ENCODE measurements at regions not wholly inside any gene's neighbourhood (a gene's known extent, or its start where the extent isn't known, plus 50 kb on each side); places are given as distances from the start of the nearest gene placed in this dataset.
"Not testable (repeated sequence)": the region's sequence is repeated elsewhere in the genome, so short reads cannot be mapped to it uniquely, and the experiment has no call there.

DNA sequence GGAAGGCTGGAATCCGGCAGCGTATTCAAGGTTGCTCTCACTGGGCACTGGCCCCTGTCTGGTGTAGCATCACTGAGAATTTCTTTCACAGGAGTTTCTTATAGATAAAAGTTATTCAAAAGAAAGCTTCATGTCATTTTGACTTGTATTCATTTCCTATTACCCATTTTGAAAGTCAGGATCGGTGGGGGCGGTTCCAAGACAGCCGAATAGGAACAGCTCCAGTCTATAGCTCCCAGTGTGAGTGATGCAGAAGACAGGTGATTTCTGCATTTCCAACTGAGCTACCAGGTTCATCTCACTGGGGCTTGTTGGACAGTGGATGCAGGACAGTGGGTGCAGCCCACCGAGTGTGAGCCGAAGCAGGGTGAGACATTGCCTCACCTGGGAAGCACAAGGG, 51.5 kb upstream of the CDC42EP3 start:
- not testable (repeated sequence) for DNase-seq

DNA sequence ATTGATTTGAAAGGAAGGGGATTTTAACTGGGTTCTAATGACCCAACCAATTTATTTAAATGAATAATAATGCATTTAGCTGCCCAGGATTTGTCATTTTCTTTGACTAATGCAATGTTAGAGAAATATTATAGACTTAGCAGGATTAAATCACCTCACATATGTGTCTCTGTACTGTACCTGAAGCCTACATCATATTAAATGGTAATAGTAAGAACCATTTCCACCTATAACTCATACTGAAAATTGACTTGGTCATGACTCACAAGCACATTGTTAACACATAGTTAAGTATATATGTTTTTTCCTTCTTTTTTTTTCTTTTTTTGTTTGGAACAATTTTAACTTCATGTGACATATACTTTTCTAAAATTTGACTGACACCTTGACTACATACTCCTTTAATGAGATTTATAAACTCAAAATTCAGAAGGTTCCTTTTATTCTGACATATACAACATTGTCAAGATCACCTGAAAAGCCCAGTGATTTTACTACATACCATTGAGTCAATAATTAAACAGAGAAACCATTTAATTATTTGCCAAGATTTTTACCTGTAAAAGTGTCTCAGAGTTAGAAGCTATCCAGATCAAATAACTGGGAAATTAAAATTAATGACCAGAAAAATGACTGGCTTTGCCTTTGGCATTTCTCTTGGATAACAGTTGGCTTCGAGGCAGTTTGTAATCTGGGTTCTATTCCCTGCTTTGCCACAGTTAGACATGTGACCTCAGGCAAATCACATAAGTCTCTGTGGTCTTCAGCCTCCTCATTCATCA, 58.8 kb upstream of the CDC42EP3 start:
- DNase-seq: no peak

DNA sequence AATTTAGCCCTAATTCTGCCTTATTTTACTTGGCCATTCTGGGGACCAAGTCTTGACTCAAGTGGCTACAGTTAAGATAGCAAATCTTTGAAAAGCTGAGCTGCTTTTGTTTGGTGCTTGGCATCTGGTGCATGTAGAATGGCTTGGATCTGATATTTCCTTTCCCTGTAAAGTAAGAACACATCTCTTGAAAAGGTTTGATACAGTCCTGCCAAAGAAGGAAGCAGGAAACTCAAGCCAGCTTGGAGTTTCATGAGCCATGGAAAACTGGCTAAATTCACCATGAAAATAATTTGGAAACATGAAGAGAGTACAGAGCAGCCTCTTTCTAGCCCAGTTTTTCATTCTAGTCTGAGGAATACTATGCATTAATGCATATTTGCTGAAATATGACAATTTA, 61.0 kb upstream of the CDC42EP3 start:
- DNase-seq: peak in 1 of 2 experiments; percentile 23

DNA sequence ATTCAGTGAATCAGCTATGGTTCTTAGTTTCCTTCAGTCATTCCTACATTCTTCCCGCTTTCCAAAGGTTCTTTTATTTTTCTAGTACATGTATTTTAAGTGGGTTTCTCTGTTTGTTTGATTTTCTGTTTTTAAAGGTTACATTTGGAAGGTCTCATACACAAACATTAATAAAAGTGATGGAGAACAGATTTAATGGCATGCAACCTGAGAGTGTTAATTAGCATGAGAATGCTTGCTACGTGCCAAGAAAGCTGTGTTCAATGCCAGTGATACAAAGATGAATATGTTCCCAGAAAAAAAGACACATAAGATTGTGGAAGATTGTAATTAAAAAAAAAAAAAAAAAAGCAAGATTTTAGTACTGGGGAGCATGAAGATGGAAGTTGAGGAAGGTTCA, 61.8 kb upstream of the CDC42EP3 start:
- DNase-seq: no peak

DNA sequence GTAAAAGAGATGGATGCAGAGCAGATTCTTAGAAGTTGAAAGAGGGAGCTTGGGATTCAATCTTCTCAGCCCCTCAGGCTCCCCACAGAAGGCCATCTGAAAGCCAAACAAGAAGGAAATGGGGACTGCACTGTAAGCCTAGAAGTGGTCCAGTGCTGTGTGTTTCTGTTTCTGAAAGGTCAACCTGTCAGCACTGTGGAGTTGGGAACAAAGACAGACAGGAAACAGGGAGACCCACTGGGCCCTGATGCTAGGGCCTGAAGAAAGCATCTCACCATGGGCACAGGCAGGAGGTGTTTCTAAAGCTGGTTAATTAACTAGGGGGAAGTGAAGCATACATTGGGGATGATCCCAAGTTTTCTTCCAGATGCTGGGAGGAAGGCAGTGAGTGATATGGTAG, 62.5 kb upstream of the CDC42EP3 start:
- DNase-seq: not testable (repeated sequence)

DNA sequence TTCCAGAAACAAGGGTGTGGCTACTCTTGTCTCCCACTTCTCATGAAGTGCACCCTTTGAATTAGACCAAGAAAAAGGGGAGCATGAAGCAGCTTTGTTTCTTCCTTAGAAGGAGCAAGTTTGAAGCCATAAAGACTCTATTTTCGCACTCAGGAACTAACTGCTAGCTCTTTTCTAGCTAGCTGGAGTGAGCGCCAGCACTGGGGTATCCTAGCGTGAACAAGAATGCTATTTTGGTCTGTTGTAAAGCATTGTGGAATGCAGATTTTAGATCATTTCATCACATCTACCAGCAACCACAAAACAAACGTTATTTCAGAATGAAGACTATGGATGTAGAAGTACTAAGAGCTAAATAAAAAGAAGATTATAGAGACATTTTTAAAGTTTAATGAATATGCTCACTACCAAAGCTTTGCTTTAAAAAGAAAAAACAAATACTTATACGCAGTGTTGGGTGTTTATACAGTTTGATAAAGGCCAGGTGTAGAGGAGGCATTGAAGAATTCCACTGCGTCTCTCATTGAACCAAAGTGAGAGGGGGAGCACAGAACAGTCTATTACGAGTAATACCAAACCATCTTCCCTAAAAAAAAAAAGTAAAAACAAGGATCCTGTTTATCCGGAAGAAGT, 63.6 kb upstream of the CDC42EP3 start:
- not testable (repeated sequence) for DNase-seq

DNA sequence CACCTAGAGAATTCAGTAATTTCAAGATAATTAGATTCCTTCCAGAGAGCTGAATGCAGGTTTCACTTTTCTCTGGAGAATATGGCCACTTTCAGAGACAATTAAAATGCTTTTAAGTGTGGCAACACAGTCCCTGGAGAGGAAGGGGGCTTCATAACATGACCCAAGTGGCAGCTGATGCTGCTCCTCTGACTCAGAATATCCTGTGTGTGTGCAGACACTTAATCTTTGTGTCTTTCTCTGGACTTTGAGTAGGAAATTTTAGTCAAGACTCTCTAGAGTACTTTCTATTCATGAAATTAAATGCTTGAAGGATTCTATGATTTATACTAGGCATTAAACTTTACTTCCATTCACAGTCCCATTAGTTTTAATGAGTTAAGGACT, 64.1 kb upstream of the CDC42EP3 start:
- not testable (repeated sequence) for DNase-seq

DNA sequence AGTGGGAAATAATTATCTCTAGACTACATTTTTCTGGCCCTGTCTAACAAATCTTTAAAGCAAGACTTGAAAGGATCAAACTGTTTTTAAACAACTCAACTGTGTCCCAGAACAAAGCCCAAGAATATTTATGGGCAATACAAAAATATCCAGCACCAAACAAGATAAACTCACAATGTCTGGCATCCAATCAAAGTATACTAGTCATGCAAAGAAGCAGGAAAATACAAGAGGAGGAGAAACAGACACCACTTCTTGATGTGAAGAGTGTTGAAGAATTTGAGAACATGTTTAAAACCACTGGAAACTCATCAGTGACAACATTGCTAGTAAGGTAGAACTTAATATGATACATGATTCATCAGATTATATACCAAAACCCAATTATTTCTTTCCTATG, 66.1 kb upstream of the CDC42EP3 start:
- no peak for DNase-seq

DNA sequence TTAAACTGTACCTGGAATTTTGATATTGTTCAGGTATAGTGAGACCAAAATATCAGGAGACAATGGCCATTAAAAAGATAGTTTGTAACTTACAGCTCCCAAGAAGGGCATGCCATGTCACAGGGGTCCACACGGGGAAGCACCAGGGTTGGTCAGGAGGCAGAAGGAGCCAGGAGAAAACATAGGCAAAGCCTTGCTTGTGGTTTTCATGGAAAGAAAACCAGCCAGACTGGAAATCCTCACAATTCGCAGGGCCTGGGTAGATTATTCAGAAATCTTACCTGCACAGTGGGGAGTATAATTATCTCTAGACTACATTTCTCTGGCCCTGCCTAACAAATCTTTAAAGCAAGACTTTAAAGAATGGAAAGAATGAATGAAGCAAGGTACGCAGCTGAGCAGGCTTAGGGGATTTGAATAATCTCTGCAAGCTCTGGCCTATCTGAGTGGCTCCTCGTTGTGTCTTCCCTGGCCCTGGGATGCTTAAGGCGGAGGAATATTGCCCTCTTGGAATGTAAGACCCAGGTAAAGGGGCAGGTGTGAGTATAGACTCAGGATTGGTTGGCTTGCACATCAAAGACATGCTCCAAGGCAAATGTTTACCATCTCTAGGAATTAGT, 66.9 kb upstream of the CDC42EP3 start:
- DNase-seq: no peak

DNA sequence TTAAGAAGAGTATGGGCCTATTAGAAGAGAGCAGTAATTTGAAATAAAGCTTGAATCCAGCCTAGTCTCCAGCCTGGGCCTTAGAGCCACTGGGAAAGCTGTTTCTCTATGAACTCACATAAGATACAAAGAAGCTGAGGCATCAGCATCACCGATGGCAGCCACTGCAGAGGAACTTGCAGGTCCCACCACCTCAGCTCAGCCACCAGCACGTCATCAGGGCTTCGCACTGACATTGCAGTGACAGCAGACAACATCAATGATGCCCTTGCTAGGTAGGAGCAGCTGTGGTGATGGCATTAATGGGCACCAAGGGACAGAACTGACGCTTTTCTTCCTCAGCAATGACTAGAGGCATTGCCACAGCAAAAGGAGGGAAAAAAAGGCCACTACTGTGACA, 67.7 kb upstream of the CDC42EP3 start:
- no peak for DNase-seq

DNA sequence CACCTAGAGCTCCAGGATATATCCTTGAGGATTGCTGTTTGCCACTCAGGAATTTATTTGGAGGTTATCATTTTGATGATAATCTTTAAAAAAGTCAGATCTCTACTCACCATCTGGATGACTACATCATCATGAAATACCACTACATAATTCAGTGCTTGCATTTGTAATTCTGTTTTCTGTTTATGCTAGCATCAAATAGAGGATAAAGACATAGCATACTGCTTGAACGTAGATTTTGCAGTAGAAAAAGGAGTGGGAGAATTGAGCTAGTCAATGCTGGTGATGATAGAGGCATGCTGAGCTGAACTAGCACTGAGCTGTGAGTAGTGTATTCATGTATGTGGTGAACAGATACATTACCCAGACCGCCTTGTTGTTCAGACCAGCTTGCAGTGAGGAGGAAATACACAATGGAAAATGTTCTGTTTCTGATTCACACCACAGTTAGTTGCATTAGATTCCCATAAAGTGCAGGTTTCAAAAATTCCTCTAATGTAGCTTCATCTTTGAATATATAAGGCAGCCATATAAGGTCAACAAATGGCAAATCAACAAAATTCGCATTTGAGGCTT, 68.8 kb upstream of the CDC42EP3 start:
- no peak for DNase-seq

DNA sequence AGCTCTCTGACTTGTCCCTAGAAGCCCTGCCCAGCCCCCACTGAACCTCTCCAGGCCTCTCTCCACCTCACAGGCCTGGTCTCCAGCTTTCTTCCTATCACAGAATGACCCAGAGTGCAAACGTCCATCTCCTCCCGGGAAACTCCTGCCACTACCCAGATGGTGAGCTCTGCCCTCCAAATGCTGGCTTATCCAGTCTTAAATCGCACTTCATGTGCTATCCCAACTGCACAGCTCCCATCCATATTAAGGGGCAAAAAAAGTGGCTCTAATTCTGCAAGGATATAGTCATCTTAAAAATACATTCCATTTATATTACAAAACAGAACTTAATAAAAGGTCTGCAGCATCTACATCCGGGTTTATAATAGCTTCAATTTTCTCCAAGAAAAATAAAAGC, 70.8 kb upstream of the CDC42EP3 start:
- no peak for DNase-seq

DNA sequence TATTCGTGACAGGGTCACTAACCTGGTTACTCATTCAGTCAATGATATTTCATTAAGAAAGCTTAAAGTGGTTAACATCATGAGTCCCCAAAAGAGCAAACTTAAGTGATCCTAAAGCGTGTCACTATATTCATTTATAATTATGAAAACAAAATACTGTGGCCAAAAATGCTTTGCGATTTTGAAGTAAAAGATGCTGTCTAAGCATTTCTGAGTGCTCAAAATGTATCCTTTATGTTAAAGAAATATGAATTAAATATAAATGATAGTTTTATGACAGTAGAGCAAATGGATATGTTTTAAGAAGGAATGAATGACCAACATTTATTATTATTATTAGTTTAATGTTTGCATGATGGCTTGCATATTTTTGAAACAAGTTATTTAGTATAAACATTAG, 72.6 kb upstream of the CDC42EP3 start:
- no peak for DNase-seq

DNA sequence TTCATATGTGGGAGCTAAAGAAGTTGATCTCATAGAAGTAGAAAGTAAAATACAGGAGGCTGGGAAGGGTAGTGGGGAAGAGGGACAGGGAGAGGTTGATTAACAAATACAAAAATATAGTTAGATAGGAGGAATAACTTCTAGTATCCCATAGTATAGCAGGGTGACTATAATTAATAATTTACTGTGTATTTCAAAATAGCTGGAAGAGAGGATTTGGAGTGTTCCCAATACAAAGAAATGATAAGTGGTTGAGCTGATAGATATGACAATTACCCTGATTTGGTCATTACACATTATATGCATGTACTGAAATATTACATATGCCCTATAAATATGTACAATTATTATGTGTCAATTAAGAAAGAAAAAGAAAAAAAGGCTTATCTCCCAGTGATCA, 73.5 kb upstream of the CDC42EP3 start:
- DNase-seq: not testable (repeated sequence)

DNA sequence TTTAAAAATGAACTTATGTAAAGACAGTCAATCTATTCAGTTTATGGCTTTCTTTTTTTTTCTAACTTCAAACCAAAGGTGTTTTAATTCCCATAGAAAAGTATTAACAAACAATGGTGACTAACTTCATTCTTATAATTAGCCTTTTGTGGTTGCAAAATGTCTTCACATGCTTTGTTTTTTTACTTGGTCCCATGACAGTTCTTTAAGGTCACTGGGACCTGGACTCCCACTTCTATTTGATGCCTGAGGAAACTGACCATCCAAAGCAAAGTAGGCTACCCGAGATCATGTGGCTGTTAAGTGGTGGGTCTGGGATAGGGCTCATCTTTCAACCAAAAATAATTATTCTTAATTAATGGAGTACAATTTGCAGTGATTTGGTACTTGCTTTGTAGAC, 74.6 kb upstream of the CDC42EP3 start:
- not testable (repeated sequence) for DNase-seq

DNA sequence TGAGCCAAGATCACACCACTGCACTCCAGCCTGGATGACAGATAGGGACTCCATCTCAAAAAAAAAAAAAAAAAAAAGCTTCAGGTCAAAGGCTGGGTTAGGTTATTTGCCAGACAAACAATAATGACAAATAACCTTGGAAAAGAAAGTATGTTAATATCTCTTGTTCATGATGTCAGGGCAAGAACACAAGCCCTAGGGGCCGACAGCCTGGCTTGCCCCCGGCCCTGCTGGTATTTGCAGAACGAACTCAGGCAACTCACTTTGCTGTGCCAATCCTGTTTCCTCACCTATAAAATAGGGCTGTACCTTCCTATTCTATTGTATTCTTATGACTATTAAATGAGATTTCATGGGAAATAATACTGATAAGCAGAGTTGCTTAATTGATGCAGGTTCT, 75.4 kb upstream of the CDC42EP3 start:
- DNase-seq: no peak

DNA sequence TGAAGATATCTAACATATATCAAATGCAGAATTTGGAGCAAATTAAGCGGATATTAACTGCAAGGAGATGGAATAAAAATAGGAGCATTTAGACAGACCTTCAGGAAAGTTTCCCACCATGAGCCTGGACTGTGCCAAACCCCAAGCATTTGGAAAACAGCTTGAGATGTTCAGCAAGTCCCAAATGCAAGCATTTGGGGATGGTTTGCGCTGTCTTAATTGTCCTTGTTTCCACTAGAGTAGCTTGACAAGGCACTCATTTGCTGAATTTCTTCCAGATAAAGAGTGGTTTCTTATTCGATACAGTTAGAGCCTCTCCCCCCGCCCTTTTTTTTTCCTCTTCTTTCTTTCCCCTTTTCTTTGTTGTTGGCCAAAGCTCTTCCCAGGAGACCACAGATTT, 77.1 kb upstream of the CDC42EP3 start:
- DNase-seq: no peak

DNA sequence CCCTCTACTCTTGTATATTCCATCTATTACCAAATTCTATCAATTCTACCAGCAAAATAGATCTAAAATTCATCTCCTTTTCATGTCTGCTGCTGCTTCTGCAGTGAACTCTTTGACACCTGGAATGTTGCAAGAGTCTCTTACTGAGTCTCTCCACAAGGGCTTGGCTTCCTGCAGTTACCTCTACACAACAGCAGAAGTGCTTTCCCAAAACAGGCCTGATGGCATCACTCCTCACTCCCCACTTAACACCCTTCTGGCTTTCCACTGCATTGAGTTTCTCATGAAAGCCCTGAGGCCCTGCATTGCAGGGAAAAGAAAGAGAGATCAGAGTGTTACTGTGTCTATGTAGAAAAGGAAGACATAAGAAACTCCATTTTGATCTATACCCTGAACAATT, 78.8 kb upstream of the CDC42EP3 start:
- not testable (repeated sequence) for DNase-seq

DNA sequence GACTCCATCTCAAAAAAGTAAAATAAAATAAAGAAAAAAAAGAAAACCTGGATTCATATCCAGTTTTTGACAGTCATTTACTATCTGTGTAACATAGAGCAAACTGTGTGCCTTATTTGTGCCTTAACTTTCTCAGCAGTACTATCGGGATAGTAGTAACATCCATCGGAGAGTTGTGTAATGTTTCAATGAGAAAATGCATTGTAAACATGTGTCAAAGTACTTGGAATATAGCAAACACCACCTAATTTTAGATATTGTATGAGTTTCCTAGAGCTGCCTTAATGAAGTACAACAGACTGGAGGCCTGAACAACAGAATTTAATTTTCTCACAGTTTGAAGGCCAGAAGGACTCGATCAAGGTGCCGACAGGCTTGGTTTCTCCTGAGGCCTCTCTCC, 81.3 kb upstream of the CDC42EP3 start:
- no peak for DNase-seq

DNA sequence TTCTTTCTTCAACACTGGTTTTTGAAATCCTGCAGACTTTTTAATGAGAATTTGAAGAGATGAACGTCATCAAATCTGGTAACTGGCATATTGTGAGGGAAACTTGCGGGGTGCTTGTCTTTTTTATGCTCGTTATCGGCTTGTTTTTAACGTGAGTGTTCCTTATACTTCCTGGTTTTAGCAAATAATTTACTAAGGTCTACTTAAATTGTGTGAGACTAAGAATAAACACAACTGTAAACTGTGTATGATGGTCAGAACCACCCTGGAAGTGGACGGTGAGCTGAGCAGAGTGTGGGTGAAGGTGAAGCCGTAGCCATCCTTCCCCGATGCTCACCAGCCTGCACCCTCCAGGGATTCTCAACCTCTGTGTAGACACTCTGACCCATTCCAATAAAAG, 82.3 kb upstream of the CDC42EP3 start:
- no peak for DNase-seq

DNA sequence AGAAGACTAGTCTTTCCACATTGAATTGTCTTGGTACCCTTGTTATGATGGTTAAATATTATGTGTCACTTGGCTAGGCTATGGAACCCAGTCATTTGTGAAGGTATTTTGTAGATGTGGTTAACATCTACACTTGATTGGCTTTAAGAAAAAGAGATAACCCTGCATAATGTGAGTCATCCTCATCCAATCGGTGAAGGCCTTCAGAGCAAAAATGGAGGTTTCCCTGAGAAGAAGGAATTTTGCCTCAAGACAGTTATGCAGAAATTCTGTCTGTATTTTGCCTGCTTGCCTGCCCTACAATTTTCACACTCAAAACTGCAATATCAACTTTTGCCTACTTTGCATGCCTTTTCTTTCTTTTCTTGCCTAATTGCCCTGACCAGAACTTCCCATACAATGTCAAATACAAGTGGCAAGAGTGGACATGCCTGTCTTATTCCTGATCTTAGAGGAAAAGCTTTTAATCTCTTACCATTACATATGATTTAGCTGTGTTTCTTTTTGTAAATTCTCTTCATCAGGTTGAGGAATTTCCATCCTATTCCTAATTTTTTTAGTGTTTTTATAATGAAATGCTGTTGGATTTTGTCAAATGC, 84.6 kb upstream of the CDC42EP3 start:
- not testable (repeated sequence) for DNase-seq

DNA sequence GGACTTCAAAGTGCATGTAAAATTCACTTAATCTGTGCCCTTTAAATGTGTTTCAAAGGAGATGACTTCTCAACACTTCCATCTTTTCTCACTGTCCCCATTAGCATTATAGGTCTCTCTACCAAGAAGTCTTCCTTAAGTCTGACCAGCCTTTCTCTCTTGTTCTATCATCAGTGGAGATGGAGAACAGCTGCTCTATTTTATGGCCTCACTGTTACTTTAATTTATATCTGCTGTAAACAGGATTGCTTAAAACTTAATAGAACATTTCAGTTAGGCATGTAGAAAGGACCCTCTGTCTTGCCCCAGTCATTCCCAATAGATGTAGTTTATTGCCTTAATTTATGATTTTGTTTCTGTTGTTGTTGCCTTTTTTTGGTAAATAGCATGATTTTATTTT, 86.0 kb upstream of the CDC42EP3 start:
- DNase-seq: not testable (repeated sequence)

DNA sequence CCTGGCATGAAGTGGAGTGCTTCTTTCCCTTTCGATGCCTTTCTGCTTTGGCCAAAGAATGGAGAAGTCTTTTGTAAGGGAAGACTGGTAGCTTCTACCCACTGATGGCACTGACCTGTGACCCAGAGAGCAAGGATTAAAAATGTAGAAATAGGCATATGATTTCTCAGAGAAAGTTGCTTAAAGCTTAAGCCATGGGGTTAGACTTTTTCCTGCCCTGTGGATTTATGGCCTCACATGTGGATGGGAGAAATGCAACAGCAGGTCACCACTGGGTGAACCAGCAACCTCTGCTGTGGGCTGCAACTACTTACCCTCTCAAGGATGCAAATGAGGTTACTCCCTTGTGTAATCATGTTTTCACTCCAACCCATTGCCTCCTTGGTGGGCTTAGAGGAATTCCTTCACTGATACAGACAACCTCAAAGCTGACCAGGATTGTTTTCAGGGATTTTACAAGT, 86.7 kb upstream of the CDC42EP3 start:
- DNase-seq: not testable (repeated sequence)
